SU-DHL-6 (cell line): ENCODE measurements at regions not wholly inside any gene's neighbourhood (a gene's known extent, or its start where the extent isn't known, plus 50 kb on each side); places are given as distances from the start of the nearest gene placed in this dataset.

Experiments used
- H2AFZ ChIP-seq: fragments of 200-600 bp; sonication (generic); 2 replicates; pipeline ENCODE4 v1.6.1; 2014; ENCODE audit warnings: low read depth, mild to moderate bottlenecking, moderate library complexity, mixed read lengths, antibody characterized with exemption, low read length; ENCODE audit not compliant: severe bottlenecking
- H3F3A ChIP-seq: fragments of 200-600 bp; shearing (Covaris generic); 2 replicates; pipeline ENCODE4 v1.6.0; 2016; ENCODE audit warnings: antibody characterized with exemption, mild to moderate bottlenecking; ENCODE audit not compliant: insufficient read depth
- H3K27ac ChIP-seq: fragments of 200-600 bp; sonication (generic); 2 replicates; pipeline ENCODE4 v1.5.1; 2016; ENCODE audit warnings: low read depth, mild to moderate bottlenecking, low read length, moderate library complexity, mixed read lengths
- H3K27me3 ChIP-seq: fragments of 200-600 bp; sonication (generic), shearing (Covaris generic); 2 replicates; pipeline ENCODE4 v1.6.0; 2014; ENCODE audit warnings: mild to moderate bottlenecking, low read length
- H3K36me3 ChIP-seq: fragments of 200-600 bp; sonication (generic); 2 replicates; pipeline ENCODE4 v1.6.1; 2014; ENCODE audit warnings: mild to moderate bottlenecking, low read length, mixed read lengths
- H3K4me2 ChIP-seq: fragments of 300-600, 200-600 bp; shearing (Covaris generic), sonication (generic); 2 replicates; pipeline ENCODE4 v1.6.0; 2014; ENCODE audit warnings: low read length, low read depth, mild to moderate bottlenecking; ENCODE audit not compliant: poor library complexity, severe bottlenecking
- H3K4me3 ChIP-seq: fragments of 200-600 bp; sonication (generic); 2 replicates; pipeline ENCODE4 v1.5.1; 2014; ENCODE audit warnings: antibody characterized with exemption, low read length, mild to moderate bottlenecking, mixed read lengths; ENCODE audit not compliant: insufficient read depth, poor library complexity, severe bottlenecking
- H3K79me2 ChIP-seq: fragments of 200-600 bp; sonication (generic); 2 replicates; pipeline ENCODE4 v1.6.1; 2014; ENCODE audit warnings: mild to moderate bottlenecking, low read length, moderate library complexity; ENCODE audit not compliant: insufficient read depth
- H3K9ac ChIP-seq: fragments of 200-600 bp; sonication (generic); 2 replicates; pipeline ENCODE4 v1.7.0; 2014; ENCODE audit warnings: mild to moderate bottlenecking, low read length
- H3K9me2 ChIP-seq: fragments of 200-600 bp; sonication (generic); replicated peaks from 2 replicates; pipeline ENCODE4 v1.6.1; 2014; ENCODE audit warnings: low read length; ENCODE audit not compliant: insufficient read depth
- H3K9me3 ChIP-seq: fragments of 200-600 bp; sonication (generic); 2 replicates; pipeline ENCODE4 v1.6.1; 2014; ENCODE audit warnings: low read length, mixed read lengths; ENCODE audit not compliant: insufficient read depth
- H4K20me1 ChIP-seq: fragments of 200-600 bp; sonication (generic); 2 replicates; pipeline ENCODE4 v1.6.1; 2014; ENCODE audit warnings: low read depth, mild to moderate bottlenecking, antibody characterized with exemption, low read length, moderate library complexity, mixed read lengths
- EZH2phosphoT487 ChIP-seq: fragments of 200-600 bp; sonication (generic), shearing (Covaris generic); conservative IDR thresholded peaks from 2 replicates; pipeline ENCODE4 v1.6.1; 2018; ENCODE audit warnings: mild to moderate bottlenecking, antibody characterized with exemption, low read length, moderate library complexity, mixed read lengths
- TF ChIP-seq, protein P1 (sequence below): fragments of 200-600 bp; sonication (generic); IDR thresholded peaks from one replicate; pipeline ENCODE4 v1.5.1; 2017; ENCODE audit warnings: antibody characterized with exemption, mild to moderate bottlenecking, low read length, moderate library complexity; ENCODE audit not compliant: insufficient read depth, poor library complexity, severe bottlenecking

DNA sequence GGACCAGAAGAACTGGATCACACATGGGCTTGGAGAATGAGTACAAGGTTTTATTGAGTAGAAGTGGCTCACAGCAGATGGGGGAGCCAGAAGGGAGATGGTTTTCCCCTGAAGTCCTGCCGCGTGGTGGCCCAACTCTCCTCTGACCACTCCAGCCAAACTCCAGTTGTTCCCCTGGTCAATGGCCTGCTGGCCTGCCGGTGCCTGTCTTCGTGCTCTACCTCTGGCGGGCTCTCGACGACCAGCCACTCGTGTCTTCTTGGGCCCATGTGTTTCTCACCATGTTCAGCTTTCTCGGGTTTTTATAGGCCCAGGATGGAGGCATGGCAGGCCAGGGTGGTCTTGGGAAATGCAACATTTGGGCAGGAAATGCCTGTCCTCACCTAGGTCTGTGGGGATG, 519.6 kb downstream of the CYLC2 start:
- no peaks in the 10 kb centered on the region for H3K79me2 ChIP-seq
- no peaks in the 10 kb centered on the region for H3K36me3 ChIP-seq
- no peaks in the 10 kb centered on the region for H3K27me3 ChIP-seq

DNA sequence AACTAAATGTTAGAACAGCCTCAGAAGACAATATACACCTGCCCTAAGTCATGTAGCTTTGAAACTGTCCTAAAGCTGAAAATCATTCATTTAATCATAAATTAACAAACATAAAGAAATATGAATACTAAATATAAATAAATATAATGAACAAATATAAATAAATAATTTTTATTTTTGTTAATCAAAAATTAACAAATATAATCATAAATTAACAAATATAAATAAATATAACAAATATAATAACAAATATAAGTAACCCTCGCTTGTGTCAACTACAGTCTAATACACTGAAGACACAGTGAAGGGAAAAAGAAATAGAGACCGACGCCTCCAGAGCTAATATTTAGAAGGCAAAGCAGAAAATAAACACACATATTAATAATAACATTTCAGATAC, 527.3 kb downstream of the CYLC2 start:
- H3K9me2 ChIP-seq = no peaks in the 10 kb centered on the region
- H3K9ac ChIP-seq = no peak overlapping the region
- H3K27ac ChIP-seq = no peak overlapping the region
- no peaks in the 10 kb centered on the region for H3K9me3 ChIP-seq
- no peak overlapping the region for H3K4me2 ChIP-seq
- no peaks in the 10 kb centered on the region for H3K79me2 ChIP-seq
- TF ChIP-seq, protein P1, sequence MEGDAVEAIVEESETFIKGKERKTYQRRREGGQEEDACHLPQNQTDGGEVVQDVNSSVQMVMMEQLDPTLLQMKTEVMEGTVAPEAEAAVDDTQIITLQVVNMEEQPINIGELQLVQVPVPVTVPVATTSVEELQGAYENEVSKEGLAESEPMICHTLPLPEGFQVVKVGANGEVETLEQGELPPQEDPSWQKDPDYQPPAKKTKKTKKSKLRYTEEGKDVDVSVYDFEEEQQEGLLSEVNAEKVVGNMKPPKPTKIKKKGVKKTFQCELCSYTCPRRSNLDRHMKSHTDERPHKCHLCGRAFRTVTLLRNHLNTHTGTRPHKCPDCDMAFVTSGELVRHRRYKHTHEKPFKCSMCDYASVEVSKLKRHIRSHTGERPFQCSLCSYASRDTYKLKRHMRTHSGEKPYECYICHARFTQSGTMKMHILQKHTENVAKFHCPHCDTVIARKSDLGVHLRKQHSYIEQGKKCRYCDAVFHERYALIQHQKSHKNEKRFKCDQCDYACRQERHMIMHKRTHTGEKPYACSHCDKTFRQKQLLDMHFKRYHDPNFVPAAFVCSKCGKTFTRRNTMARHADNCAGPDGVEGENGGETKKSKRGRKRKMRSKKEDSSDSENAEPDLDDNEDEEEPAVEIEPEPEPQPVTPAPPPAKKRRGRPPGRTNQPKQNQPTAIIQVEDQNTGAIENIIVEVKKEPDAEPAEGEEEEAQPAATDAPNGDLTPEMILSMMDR = no peak
- TF ChIP-seq EZH2phosphoT487 = no peak
- no peaks in the 10 kb centered on the region for H3K27me3 ChIP-seq
- no peaks in the 10 kb centered on the region for H4K20me1 ChIP-seq
- no peaks in the 10 kb centered on the region for H3F3A ChIP-seq
- no peak overlapping the region for H2AFZ ChIP-seq
- H3K36me3 ChIP-seq = no peaks in the 10 kb centered on the region
- H3K4me3 ChIP-seq = no peak overlapping the region

More for the DNA sequence above, 519.6 kb downstream of the CYLC2 start:
- Histone ChIP-seq H2AFZ (no peak overlapping the region), H3K4me2 (no peak overlapping the region), H3K4me3 (no peak overlapping the region), H3K9me3 (no peaks in the 10 kb centered on the region), H3K27ac (no peak overlapping the region), H3F3A (no peaks in the 10 kb centered on the region), H3K9ac (no peak overlapping the region), H4K20me1 (no peaks in the 10 kb centered on the region), H3K9me2 (no peaks in the 10 kb centered on the region)
- no peak for TF ChIP-seq EZH2phosphoT487
- TF ChIP-seq, protein P1 = no peak

DNA sequence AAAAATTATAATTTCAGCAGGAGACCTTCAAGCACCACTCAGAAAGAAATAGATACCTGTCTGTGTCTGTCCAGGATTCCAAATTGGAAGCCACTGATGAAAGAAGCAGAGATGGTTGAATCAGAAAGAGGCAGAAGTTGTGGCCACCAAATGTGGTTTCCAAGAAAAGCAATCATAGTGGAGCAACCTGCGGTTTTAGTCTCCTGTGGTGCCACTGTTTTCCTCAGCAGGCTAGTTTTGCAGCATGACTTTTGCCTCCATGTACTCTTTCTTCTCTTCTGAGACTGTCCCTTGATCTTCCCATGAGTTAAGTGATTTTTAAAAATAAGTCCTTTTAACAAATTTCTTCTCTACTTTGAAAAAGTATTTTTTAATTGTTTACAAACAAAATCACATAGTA, 535.8 kb downstream of the CYLC2 start:
- H3K9me3 ChIP-seq = no peaks in the 10 kb centered on the region
- H3K9me2 ChIP-seq = no peaks in the 10 kb centered on the region
- no peaks in the 10 kb centered on the region for H3K36me3 ChIP-seq
- no peak overlapping the region for H3K9ac ChIP-seq
- no peak overlapping the region for H3K4me3 ChIP-seq
- no peaks in the 10 kb centered on the region for H4K20me1 ChIP-seq
- no peaks in the 10 kb centered on the region for H3K27me3 ChIP-seq
- H2AFZ ChIP-seq = no peak overlapping the region
- no peak overlapping the region for H3K4me2 ChIP-seq
- H3K27ac ChIP-seq = no peak overlapping the region
- TF ChIP-seq, protein P1 = no peak
- H3F3A ChIP-seq = no peaks in the 10 kb centered on the region
- no peaks in the 10 kb centered on the region for H3K79me2 ChIP-seq

DNA sequence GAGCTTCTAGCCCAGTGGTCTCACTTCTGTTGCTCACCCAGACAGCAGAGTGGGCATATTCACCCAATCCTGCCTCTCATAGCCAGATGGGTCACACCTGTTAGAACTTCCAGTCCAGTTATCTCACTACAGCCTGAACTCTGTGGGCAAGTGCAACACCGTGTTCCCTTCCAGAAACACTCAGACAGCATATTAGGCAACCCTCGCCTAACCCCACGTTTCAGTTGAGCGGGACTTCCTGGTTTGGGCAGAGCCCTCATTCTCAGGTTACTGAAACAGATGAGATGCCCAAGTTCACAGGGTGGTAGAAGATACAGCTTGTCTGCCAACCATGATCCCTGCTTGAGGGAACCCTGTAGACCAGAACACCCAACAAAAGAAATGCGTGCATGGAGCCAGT, 538.2 kb downstream of the CYLC2 start:
- Histone ChIP-seq H4K20me1 (no peaks in the 10 kb centered on the region), H3K36me3 (no peaks in the 10 kb centered on the region), H3K4me2 (no peak overlapping the region), H3K27ac (no peak overlapping the region), H3F3A (no peaks in the 10 kb centered on the region), H3K9me3 (no peaks in the 10 kb centered on the region), H3K79me2 (no peaks in the 10 kb centered on the region), H3K9me2 (no peaks in the 10 kb centered on the region), H3K4me3 (no peak overlapping the region), H3K27me3 (no peaks in the 10 kb centered on the region), H3K9ac (no peak overlapping the region), H2AFZ (no peak overlapping the region)
- TF ChIP-seq, protein P1 = no peak
- TF ChIP-seq EZH2phosphoT487 = no peak
